ENCODE measurements at regions not wholly inside any gene's neighbourhood (a gene's known extent, or its start where the extent isn't known, plus 50 kb on each side); places are given as distances from the start of the nearest gene placed in this dataset.
"Not testable (repeated sequence)": the region's sequence is repeated elsewhere in the genome, so short reads cannot be mapped to it uniquely, and the experiment has no call there.

DNA sequence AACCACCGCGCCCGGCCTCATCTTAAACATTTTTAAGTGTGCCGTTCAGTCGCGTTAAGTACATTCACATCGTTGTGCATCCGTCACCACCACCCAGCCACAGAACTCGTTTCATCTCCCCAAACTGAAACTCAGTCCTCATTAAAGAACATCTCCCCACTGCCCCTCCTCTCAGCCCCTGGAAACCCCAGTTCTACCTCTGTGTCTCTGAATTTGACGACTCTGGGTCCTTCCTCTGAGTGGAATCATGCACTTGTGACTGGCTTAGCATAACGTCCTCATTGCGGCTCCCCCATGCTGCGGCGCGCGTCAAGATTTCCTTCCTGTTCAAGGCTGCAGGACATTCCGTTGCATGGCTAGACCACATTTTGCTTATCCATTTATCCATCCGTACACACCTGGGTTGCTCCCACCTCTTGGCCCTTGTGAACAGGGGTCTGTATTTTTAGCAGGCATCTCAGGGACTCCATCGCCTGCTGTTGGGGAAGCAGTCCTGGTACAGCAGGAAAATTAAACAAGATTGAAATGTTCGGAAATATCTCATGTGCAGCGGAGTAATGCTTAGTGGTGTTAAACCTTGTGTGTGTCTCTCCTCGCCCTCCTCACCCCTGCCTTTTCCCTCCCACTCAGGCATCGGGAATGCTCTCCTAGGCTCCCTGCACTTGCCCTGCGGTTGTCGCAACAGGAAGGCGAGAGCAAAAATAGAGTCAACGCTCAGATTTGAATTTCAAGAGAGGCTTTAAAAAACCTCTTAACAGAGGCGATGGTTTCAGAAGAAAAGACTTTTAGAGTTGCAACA is 127.9 kb downstream of the PXDC1 start:
- H3K4me3 ChIP-seq (ENCODE audit: low read length): peak overlapping the region; percentile 36
- peak; percentile 89 for DNase-seq (ENCODE audit: low read depth, low spot score)

- no peak for DNase-seq (ENCODE audit: low read depth, low spot score)
- H3K4me3 ChIP-seq (ENCODE audit: low read length): no peak overlapping the region
Measured at GRCh38 chr6:3621411-3621810, 130.1 kb downstream of the PXDC1 start.

DNA sequence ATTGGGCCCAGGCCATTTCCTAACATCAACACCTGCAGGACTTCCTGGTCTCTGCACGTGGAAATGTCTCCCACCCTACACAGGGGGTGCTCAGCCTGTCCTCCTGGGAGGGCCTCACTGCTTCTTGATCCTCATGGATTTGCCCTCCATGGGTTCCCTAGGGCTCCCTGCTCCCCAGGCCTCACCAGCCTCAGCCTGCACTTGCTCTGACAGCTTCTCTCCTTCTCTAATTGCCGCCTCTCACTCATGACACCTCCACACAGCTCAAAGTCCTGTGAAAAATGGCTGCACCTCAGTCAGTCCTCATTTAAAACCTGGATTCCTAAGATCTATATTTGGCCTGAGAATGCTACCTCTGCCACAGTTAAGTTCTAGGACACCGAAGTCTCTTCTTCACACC is 130.6 kb downstream of the PXDC1 start:
- no peak for DNase-seq (ENCODE audit: low read depth, low spot score)
- H3K4me3 ChIP-seq (ENCODE audit: low read length): no peak overlapping the region

DNA sequence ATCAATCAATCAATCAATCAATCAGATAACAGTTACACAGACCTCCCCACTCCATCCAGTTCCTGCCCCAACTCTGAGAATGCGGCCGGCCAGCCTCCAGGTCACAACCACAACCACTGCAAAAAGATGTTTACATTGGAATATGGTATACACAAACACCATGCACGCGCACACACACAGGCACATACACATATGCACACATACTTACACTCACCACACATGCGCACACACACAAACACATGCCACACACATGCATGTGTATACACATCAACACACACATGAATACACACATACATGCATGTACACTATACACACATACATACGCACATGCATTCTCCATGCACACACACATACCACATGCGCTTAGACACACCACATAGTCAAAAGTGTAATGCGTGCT is 131.1 kb downstream of the PXDC1 start:
- no peak overlapping the region for H3K4me3 ChIP-seq (ENCODE audit: low read length)
- no peak for DNase-seq (ENCODE audit: low read depth, low spot score)

GRCh38 chr6:3619800-3620199 is 131.7 kb downstream of the PXDC1 start:
- no peak overlapping the region for H3K4me3 ChIP-seq (ENCODE audit: low read length)

GRCh38 chr6:3619201-3619600 is 132.3 kb downstream of the PXDC1 start:
- no peak for DNase-seq (ENCODE audit: low read depth, low spot score)
- H3K4me3 ChIP-seq (ENCODE audit: low read length): no peak overlapping the region

More at GRCh38 chr6:3619800-3620199, 131.7 kb downstream of the PXDC1 start:
- no peak for DNase-seq (ENCODE audit: low read depth, low spot score)

DNA sequence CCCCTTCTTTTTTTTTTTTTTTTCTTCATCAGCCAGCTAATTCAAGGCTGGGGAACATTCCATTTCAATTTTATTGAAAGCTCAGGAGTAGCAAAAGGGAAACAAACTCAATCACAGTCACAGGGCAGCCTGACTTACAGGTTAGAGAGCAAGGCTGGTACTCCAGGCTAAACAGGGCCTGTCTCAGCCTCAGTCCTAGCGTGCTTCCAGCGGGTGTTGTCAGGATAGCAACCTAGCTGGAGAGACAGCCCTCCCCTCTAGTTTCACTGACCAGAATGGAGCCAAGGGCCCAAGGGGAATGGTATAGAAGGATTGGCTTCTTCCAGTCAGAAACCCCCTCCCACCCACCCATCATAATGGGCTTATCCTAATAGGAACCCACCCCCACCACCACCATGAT is 132.9 kb downstream of the PXDC1 start:
- H3K4me3 ChIP-seq (ENCODE audit: low read length): no peak overlapping the region
- DNase-seq (ENCODE audit: low read depth, low spot score): no peak

DNA sequence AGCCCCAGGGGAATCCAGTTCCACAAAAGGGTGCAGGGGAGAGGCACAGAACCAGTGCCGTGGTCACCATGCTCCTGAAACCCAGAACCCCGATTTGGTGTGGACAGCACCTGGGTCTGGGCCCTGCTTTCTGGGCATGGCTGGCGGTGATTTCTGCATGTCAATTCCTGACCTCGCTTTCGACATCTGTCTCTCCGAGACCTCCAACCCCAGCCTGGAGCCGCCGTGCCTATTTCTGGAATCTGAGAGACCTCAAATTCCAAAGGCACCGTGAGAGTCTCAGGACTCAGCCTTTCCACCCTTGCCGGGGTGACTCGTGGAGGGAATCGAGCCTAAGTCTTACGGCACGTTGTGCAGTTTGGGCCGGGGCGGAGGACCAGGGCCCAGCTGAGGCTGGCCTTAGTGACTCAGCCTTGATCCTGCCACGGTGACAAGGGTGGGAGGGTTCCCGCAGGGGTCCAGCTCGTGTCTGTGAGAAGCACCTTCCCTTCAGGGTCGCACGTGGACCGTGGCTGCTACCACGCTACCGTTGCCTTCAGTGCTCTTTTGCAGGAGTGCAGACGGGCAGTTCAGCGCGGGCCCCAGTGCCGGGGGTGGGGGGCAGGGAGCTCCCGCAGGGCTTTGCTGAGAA is 133.7 kb downstream of the PXDC1 start:
- DNase-seq (ENCODE audit: low read depth, low spot score): no peak
- no peak overlapping the region for H3K4me3 ChIP-seq (ENCODE audit: low read length)

GRCh38 chr6:3617192-3617631 is 134.3 kb downstream of the PXDC1 start:
- no peak overlapping the region for H3K4me3 ChIP-seq (ENCODE audit: low read length)
- no peak for DNase-seq (ENCODE audit: low read depth, low spot score)

DNA sequence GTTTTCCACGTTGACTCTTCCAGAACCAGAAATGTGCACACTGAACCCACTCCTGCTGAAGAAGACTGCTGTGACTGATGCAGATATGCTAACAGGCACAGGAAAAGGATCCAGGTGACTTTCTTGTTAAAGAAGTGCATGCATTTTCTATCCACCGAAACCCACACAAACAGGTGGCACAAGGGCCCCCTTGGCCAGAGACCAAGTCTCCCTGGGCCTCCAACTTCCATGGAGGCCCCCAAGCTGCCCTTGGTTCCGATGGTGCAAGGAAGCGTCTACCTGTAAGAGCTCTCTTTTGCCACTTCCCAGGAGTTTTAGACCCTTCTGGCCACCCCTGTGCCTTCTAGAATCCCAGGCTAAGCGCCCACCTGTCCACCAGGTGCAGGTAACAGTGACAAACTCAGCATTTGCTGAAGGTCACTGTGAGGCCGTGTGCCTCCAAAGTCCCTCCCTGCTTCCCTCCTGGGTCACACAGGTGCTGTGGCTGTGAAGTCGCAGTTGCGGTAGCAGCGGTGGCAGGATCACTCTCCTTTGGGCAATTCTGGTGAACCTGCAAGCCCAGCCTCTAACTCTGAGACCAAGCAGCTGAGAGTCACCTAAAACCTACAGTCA is 134.8 kb downstream of the PXDC1 start:
- no peak overlapping the region for H3K4me3 ChIP-seq (ENCODE audit: low read length)
- no peak for DNase-seq (ENCODE audit: low read depth, low spot score)

DNA sequence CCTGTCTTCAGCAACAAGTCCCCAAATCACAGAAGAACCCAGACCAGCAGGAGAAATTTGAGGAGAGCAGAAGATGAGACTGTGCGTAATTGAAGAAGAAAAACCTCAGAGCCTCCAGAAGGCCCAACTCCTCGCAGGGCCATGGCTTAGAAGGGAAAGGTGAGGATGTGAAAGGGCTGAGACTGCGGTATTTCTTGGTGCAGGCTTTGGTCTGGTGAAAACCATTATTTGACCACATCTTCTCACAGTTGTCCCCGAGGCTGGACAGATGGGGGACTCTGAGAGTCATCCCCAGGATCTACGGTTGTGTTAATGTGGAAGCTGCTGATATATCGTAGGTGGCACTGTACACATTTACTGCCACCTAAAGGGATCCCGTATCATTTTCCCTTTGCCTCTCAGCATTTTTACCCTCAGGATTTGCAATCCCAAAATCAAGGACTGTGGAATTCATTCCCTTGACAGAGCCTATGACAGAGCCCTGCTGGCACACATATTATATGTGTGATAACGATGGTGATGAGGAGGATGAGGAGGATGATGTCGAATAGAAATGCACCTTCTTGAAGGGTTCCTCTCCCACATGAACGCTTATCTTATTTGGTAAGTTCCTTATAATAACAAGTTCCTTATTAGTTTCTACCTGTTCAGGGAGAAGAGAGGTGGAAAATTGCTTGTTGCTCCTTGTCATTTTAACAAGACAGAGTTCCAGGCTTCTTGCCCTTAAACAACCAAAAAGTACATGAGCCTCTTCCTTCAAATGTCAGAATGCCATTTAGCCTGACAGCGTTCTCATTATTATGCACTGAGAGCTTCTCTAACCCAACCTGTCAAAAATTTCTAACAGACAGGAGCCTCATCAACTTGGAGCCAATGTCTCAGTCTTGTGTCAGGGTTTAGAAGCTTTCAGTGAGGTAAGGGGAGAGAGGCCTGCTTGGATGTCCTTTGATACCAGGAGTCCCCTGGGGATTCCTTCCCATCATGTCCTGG is 135.8 kb downstream of the PXDC1 start:
- H3K4me3 ChIP-seq (ENCODE audit: low read length): no peak overlapping the region
- no peak for DNase-seq (ENCODE audit: low read depth, low spot score)

DNA sequence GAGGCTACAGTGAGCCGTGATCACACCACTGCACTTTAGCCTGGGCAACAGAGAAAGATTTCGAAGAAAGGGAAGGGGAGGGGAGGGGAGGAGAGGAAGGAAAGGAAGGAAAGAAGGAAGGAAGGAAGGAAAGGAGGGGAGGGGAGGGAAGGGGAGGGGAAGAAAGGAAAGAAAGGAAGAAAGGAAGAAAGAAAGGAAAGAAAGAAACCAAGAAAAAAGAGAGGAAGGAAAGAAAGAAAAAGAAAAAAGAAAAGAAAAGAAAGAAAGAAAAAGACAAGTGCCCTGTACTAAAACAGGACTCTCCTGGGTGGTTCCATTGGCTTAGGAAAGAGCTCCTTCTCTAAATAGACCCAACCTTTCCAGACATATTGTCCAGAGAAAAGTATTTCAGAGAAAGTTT is 136.6 kb downstream of the PXDC1 start:
- no peak overlapping the region for H3K4me3 ChIP-seq (ENCODE audit: low read length)
- DNase-seq (ENCODE audit: low read depth, low spot score): no peak

DNA sequence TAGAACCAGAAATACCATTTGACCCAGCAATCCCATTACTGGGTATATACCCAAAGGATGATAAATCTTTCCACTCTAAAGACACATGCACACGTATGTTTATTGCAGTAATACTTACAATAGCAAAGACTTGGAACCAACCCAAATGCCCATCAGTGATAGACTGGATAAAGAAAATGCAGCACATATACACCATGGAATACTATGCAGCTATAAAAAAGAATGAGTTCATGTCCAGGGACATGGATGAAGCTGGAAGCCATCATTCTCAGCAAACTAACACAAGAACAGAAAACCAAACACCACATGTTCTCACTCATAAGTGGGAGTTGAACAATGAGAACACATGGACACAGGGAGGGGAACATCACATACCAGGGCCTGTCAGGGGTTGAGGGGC is 137.9 kb downstream of the PXDC1 start:
- not testable (repeated sequence) for DNase-seq (ENCODE audit: low read depth, low spot score); H3K4me3 ChIP-seq (ENCODE audit: low read length)

GRCh38 chr6:3612341-3613041 is 139.0 kb downstream of the PXDC1 start:
- no peak for DNase-seq (ENCODE audit: low read depth, low spot score)
- H3K4me3 ChIP-seq (ENCODE audit: low read length): no peak overlapping the region

DNA sequence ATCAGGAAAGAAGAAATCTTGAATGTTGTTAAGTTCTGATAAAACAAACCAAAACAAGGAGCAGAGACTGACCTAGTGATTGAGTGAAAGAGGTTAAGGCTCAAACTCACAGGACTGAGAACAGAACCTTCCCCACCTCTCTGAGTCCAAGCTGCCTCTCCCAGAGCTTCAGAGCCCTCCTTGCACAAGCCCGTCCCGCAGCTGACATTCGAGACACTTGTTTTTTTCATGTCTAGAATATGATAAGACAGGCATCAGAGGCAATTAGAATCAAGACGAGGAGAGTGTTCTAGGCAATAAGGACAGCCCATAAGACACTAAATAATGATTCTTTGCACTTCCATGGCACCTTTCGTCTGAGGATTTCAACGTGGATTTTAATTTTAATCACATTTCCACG is 140.6 kb downstream of the PXDC1 start:
- H3K4me3 ChIP-seq (ENCODE audit: low read length): no peak overlapping the region
- DNase-seq (ENCODE audit: low read depth, low spot score): no peak

DNA sequence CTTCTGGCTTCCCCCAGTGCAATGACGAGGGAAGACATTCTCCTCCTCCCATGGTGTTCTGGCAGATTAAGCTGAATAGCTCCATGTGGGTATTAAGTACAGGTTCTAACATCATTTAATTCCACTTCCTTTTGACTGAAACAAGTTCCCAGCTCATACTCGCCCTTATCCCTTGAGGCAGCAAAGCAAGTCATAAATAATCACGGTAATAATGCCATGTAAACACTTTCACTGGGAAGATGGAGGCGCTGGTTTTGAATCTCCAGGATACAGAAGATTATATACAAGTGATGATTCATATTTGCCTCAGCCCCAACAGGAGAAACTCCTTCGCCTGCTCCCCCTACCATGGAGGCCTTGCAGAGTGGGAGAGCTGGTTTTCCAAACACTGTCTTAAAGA is 141.3 kb downstream of the PXDC1 start:
- no peak for DNase-seq (ENCODE audit: low read depth, low spot score)
- H3K4me3 ChIP-seq (ENCODE audit: low read length): no peak overlapping the region

DNA sequence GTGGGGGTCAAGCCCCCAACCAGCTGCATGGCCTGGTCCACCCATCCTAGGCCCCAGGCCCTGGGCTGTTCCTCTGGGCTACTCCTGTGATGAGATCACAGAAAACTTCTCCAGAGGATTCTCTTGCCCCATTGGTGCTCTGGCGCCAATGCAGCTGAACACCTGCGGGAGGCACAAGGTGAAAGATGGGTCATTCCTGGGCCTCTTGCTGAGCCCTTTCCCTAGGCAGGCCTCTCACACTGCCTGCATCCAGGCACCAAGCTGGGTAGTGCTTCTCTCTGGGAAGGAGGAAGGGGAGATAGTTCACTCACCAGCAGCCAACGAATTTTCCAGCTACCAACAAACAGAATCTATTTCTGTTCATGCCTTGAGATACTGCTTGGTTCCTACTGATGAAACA is 142.1 kb downstream of the PXDC1 start:
- H3K4me3 ChIP-seq (ENCODE audit: low read length): no peak overlapping the region
- no peak for DNase-seq (ENCODE audit: low read depth, low spot score)

DNA sequence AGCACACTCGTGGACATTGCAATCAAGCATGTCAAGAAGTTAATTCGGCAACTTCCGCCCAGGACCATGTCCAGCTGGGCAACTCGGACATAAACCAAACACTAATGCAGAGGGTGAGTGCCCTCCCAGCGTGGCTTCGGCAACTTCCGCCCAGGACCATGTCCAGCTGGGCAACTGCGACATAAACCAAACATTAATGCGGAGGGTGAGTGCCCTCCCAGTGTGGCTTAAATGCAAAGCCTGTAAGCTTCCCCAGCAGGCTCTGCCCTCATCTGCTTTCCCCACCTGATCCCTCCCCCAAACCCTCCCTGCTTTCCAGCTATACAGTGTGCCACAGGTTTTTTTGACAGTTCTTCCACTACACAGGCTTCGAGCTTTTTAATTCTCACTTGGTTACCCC is 143.4 kb downstream of the PXDC1 start:
- DNase-seq (ENCODE audit: low read depth, low spot score): no peak
- no peak overlapping the region for H3K4me3 ChIP-seq (ENCODE audit: low read length)

DNA sequence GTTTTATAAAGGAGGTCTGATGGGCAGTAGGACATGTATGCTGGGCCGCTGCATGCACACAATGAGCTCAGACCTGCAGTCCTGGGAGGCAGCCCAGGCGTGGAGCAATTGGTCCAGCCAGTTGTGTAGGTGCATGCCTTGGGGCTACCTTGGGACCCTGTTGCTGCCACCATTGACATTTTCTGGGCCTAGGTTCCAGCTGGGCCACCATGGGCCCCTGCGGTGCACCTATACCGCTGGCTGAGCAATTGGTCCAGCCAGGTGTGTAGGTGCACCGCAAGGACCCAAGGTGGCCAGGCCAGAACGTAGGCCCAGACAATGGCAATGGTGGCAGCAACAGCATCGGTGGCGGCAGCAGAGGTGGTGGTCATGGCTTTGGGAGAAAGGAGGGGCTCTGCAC is 143.9 kb downstream of the PXDC1 start:
- no peak overlapping the region for H3K4me3 ChIP-seq (ENCODE audit: low read length)
- no peak for DNase-seq (ENCODE audit: low read depth, low spot score)
